GM18498 (cell line): ENCODE measurements at regions not wholly inside any gene's neighbourhood (a gene's known extent, or its start where the extent isn't known, plus 50 kb on each side); places are given as distances from the start of the nearest gene placed in this dataset.

ENCODE experiments used
- ATAC-seq: cut with Tn5 transposase; IDR thresholded peaks from one replicate; pipeline ENCODE4 v1.9.1; 2021; ENCODE audit warnings: mild to moderate bottlenecking, moderate library complexity; ENCODE audit not compliant: unreplicated experiment

DNA sequence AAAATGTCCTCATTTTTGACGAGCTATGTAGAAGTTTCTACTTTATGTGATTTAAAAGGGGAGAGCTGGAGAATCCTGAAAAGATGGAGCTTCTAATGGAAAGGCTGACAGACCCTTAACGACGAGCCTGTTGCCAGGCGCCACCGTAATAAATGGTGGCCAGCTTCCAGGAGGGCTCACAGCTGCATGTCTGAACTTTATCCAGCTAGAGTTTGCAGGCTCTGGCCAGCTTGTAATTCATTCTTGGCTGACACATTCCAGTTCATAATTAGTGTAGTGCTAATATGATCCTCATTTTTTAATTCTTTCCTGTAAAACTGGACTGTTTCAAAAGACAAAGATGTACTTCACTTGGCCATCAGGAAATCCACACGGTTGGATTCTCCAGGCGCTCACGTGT is 246.7 kb downstream of the GAS1 start:
- no peak for ATAC-seq

DNA sequence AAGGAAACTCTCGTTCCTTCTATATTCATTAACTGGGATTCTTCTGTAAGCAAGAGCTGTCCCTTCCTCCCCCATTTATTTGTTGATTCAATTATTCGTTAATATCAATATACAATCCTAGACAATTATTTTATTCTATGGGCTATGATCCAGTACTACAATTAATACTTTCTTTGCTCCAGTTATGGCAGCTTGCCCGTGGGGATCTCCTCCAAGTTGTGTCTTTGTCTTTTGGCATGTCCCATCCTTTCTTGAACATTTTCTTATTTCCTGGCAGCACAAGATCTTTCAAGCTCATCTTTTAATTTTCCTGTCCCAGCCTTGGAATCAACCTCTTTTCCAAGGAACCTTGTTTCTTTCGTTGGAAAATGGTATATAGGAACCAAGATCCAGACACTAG is 249.3 kb downstream of the GAS1 start:
- no peak for ATAC-seq

- no peak for ATAC-seq
Observed at GRCh38 chr9:86697213-86697612, 250.1 kb downstream of the GAS1 start.

DNA sequence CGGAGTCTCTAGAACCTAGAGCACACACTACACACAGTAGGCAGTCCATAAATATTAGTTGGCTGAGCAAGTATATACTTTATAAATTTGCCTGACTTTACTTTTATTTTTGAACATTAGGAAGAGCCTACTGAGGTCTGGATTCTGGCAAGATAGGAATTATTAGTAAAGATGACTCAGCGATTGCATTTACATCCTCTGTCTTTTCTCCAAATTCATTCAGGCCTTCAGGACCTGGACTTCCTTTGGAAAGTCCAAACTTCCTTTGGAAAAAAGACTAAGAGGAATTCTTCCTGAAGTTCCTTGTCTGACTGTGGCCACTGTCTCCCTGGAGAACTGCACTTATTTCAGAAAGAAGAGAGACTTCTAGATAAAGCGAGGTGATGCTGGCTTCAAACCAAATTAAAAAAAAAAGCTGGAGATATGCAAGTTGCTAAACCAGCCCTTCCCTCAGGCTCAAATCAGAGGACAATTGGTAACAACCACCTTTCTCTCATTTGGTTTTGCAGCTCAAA is 251.3 kb downstream of the GAS1 start:
- ATAC-seq = no peak

- no peak for ATAC-seq
Observed at GRCh38 chr9:86690034-86690433, 257.3 kb downstream of the GAS1 start.

DNA sequence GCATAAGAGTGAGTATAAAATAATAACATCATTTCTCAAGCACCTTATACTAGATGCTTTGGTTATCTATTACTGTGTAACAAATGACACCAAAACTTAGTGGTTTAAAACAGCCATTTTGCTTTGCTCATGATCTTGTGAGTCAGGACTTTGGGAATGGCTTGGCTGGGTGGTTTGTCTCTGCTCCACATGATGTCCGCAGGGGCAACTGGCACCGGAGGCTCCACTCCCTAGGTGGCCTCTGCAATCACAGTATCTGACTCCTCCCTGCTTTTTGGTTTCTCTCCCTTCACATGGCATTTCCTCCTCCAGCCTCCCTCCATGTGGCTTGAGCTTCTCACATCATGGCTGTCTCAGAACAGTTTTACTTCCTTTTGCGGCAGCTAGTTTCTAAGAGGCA is 259.5 kb downstream of the GAS1 start:
- no peak for ATAC-seq

DNA sequence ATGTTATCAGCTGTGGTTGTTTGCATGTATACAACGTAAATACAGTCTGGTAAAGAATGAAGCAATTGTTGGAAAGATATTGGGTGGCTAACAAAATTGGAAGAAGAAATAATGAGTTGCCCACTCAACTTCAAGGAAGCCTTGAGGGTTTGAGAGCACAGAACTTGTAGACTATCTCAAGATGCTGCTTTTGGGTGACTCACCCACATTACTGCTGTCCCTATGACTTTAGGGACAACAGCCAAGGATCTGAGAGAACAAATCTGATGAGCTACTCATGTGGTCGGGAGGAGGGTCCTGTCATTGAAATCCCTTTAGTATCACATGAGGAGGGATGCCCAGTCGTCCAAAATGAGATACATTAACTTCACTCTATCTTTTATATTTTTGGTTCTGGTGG is 261.8 kb downstream of the GAS1 start:
- ATAC-seq = no peak

GRCh38 chr9:86684148-86684547 is 263.2 kb downstream of the GAS1 start:
- ATAC-seq = no peak

GRCh38 chr9:86682240-86682639 is 265.1 kb downstream of the GAS1 start:
- ATAC-seq = no peak

DNA sequence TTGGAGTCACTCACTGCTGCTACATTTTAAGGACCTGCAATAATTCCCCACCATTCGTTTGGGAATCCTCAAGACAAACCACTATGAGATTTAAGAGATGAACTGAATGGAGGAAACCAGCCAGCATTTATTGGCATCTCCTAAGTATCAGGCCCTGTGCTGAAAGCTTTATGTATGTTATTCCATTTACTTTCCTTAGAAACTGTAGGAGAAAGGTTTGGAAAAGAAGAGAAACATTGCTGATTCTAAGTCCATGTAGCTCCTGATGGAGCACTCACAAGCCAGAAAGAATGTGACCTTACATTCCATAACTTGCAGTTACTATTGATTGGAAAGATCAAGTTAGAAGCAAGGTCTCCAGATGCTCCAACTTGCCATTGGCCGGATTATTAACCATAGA is 267.4 kb downstream of the GAS1 start:
- ATAC-seq = no peak

DNA sequence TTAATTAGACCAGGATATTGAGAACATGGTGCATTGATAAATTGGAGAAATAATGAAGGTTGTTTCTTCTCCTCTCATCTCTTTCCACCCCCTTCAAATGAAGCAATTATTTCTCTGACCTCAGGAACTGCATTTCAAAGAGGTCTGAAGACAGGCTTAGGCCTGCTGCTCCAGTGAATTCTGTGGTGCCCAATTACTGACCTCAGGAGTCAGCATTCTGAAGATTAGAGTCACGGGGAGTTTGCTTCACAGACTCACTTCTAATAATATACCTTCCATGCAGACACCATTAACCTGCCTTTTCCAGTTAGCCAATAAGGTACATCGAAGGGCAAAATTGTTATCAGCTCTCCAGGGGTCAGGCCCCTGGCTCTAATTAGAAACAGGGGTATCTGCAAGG is 270.9 kb downstream of the GAS1 start:
- ATAC-seq = no peak

DNA sequence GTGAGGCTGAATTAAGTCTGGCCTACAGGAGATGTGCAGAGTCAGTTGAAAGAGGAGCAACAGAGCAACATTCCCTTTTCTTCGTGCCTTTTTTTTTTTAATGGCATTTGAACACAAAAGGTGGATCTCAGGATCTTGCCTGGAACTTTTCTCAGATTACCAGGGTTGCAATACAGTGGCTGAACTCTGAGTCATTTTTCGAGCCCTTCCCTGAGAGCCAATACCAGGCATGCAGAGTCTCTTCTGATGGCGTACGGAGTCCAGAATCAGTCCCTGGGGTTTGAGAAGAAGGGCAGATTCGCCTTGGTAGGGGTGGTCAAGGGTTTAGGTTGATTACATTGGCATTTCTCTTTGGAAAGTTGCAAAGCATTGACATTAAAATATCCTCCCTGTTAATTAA is 271.5 kb downstream of the GAS1 start:
- ATAC-seq = no peak

GRCh38 chr9:86674487-86674886 is 272.8 kb downstream of the GAS1 start:
- no peak for ATAC-seq

DNA sequence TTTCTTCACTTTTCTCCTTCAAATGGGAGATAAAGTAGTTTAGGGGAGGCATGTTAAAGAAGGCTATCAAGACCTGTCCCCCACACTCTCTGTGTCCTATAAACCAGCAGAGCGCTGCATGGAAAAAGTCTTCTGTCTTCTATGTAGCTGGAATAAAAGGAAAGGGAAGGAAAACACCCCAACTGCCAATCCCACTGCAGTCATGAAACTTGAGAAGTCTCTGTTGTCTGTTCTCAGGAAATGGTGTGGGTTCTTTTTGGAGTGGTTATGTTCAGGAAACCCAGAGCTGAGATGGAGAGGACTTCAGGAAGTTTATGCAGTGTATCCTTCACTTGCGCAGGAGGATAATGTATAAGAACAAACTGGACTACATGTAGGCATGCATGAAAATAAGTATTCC is 274.3 kb downstream of the GAS1 start:
- ATAC-seq = no peak

- ATAC-seq = no peak
Observed at GRCh38 chr9:86672301-86672700, 275.0 kb downstream of the GAS1 start.

GRCh38 chr9:86671018-86671417 is 276.3 kb downstream of the GAS1 start:
- ATAC-seq = no peak

DNA sequence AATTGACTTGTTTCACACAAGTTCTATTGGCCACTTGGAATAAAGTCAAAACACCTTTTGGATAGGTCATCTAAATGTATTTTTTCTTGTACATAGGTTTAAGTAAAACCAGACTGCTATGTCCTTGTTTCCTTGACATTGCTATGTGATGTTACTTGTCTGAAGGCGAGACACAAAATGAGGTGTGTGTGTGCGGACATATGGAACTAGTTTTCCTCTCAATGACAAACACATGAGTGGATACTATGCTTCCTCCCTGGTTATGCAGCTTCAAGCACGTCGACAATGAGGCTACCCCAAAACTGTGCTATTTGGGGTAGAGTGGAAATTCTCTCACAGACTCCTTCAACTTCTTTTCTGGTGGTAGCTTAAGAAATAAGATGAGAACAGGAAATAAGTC is 276.8 kb downstream of the GAS1 start:
- ATAC-seq = no peak

DNA sequence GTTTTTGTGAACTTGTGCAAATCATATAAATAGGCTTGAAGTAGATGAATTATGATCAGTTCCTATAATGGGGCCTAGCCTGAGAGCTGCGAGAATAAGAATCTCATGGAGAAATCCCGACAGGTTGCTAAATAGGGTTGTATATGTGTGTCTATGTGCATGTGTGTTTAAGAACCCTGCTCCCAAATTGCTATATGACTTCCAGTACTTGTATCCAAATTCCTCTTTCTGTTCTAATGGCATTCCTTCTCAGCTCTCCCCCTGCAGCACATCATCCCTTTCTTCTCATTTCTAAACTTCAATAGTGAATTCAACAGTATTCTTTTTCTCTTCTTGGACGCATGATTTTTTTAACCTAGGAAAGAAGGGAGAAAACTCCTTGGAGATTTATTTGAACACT is 277.2 kb downstream of the GAS1 start:
- no peak for ATAC-seq

- no peak for ATAC-seq
Observed at GRCh38 chr9:86669422-86669821, 277.9 kb downstream of the GAS1 start.

DNA sequence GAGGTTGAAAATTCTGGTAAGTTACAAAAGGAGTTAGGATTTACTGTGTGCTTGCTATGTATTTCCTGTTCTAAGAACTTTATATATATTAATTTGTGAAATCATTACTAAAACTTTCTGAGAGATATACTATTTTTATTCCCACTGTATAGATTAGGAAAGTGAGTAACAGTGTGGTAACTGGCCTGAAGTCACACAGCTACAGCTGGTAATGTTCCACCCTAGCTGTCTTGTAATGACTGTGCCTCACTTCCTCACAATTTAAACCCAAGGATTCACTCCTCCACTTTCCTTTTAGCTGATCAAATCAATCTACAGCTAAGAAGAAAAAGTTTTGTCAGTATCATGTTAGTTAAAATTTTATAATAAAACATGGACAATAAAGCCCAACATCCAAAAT is 278.8 kb downstream of the GAS1 start:
- ATAC-seq = no peak

DNA sequence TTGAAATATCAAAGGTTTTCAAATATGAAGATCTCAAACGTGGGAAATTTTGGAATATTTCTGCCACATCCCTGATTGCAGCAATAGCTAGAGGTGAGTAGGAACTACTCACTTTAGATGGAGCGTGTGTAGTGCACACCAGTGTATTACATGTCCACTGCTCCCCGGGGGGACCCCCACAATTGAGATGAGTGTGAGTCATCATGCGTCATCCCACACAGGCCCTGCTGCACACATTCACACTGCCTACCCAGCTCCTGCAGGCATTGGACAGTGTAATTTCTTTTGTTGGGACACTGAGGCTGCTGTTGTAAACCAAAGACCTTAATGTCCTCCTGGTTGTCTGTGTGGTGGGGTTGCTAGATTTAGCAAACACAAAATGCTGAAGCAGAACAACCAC is 280.0 kb downstream of the GAS1 start:
- no peak for ATAC-seq

DNA sequence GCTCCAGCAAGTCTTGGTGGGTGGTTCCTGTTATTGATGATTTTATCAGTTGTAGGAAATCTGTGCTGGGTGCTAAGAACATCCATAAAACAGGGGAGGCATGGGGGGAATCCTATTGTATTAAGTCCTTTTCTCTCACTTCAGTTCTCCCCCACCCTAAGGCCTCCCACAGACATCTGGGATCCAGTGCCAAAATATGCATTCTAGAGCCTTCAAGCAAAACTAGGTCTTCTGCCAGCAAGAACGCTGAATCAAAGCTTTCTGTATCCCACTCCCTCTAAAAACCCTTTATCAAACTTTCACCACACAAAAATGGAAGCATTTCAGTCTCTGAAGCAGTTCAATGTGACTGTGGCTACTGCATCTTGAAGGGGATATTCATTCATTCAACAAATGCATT is 281.9 kb downstream of the GAS1 start:
- no peak for ATAC-seq

DNA sequence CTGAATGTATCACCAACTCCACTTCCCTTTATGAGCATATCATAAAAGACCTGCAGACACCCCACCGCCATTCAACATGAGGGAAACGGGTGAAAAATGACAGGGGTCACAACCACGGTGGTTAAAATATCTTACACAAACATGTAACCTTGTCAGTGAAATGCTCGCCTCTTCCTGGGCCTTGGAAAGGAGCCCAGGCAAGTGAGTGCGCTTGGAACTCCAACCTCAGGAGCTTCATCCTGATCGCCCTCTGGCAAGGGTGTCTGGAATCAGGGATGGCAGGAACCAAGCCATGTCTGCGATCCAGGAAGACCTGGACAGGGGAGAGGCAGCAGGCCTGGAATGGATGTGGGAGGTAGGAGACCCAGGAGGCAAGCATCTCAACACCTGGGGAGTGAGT is 282.7 kb downstream of the GAS1 start:
- no peak for ATAC-seq

DNA sequence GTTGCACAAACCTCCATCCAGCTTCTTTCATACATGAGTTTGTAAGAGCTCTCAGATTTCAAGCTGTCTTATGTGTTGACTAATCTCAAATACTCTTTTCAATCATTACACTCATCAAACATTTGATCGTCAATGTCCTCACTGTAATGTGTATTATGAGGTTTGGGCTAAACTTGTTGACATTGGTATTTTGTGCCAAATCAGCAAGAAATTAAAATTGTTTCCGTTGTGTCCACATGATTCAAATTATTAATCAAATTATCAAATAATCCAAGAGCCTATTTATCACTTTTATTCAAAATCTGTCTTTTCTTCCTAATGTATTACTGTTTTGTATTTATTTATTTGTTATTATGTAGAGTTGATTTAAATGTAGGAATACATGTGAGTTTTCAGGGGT is 283.4 kb downstream of the GAS1 start:
- ATAC-seq = no peak
